K562 (cell line): ENCODE measurements at regions not wholly inside any gene's neighbourhood (a gene's known extent, or its start where the extent isn't known, plus 50 kb on each side); places are given as distances from the start of the nearest gene placed in this dataset.

Experiments used
- ATAC-seq: fragments of 200-7000 bp; cut with Tn5 transposase; 3 replicates; pipeline ENCODE4 v1.9.1; 2020; ENCODE audit warnings: moderate library complexity
- BruUV-seq: library from RNA; stranded (reverse); fragments of 400-500 nt; replicated peaks from 2 replicates; lab custom pipeline; 2021; lab: Mats Ljungman, UMichigan
- CTCF ChIA-PET: fragments of 300-600 bp; formaldehyde crosslinking; extraction: SDS; loops from one replicate; lab custom pipeline; 2021; ENCODE audit warnings: low intra/inter-chr PET ratio; lab: Yijun Ruan, JAX
- POLR2A ChIA-PET: fragments of 300-600, 350-650 bp; sonication (Branson Sonifier 250); formaldehyde crosslinking; extraction: SDS; loops from one replicate; lab custom pipeline; 2021; ENCODE audit warnings: antibody characterized with exemption, inconsistent platforms; lab: Yijun Ruan, JAX
- DNase-seq, 4 experiments: peaks; one replicate each; pipeline versions ENCODE4 v3.0.0 to v3.0.0-alpha.2; 2011 to 2018; ENCODE audit warnings: low spot score in 3 of 4, mixed read lengths in 3 of 4; ENCODE audit errors: extremely low read depth in 1 of 4
- FAIRE-seq: peaks from 2 replicates; lab custom pipeline; 2011; peaks lifted over from hg19 to GRCh38; lab: Jason Lieb, UNC
- H2AFZ ChIP-seq: 2 replicates; pipeline ENCODE4 v1.6.0; 2011; ENCODE audit warnings: low read depth, low read length, control low read depth, inconsistent platforms
- H3K27ac ChIP-seq: fragments of 200-600 bp; 3 replicates; pipeline ENCODE4 v1.8.0; 2011; ENCODE audit warnings: low read depth, mild to moderate bottlenecking, control low read depth, inconsistent platforms, low read length, moderate library complexity, mixed read lengths; ENCODE audit errors: extremely low read depth
- H3K27me3 ChIP-seq, 2 experiments: fragments of 300-600 bp in 1 of 2; 2 replicates in 1 of 2; 3 replicates in 1 of 2; pipeline versions ENCODE4 v1.6.0 to v1.8.0; 2011; ENCODE audit warnings: inconsistent platforms in 2 of 2, low read length in 2 of 2, mild to moderate bottlenecking in 1 of 2, mixed read lengths in 1 of 2, moderate library complexity in 1 of 2; ENCODE audit not compliant: control insufficient read depth in 2 of 2, insufficient read depth in 2 of 2
- H3K36me3 ChIP-seq: fragments of 300-600 bp; 3 replicates; pipeline ENCODE4 v1.8.0; 2011; ENCODE audit warnings: mild to moderate bottlenecking, low read length, inconsistent platforms; ENCODE audit not compliant: control insufficient read depth, insufficient read depth
- H3K4me1 ChIP-seq, 2 experiments: fragments of 200-600 bp in 1 of 2; replicated peaks in 1 of 2; 2 replicates in 1 of 2; 3 replicates in 1 of 2; pipeline versions ENCODE4 v1.5.1 to v1.8.0; 2011; ENCODE audit warnings: inconsistent platforms in 2 of 2, low read length in 2 of 2, mild to moderate bottlenecking in 1 of 2, mixed read lengths in 1 of 2, moderate library complexity in 1 of 2; ENCODE audit not compliant: control insufficient read depth in 2 of 2, insufficient read depth in 2 of 2
- H3K4me2 ChIP-seq: 2 replicates; pipeline ENCODE4 v1.6.1; 2011; ENCODE audit warnings: low read length, control low read depth, inconsistent platforms, mixed read lengths; ENCODE audit not compliant: insufficient read depth
- H3K4me3 ChIP-seq: fragments of 200-600 bp; sonication (generic), shearing (Covaris generic); 2 replicates; pipeline ENCODE4 v1.5.1; 2016; ENCODE audit warnings: control low read depth, inconsistent platforms
- H3K79me2 ChIP-seq: fragments of 200-600 bp; 3 replicates; pipeline ENCODE4 v1.8.0; 2011; ENCODE audit warnings: low read length, inconsistent platforms; ENCODE audit not compliant: control insufficient read depth, insufficient read depth
- H3K9ac ChIP-seq, 2 experiments: 2 replicates each; pipeline versions ENCODE4 v1.6.0 to v1.6.1; 2011; ENCODE audit warnings: low read depth in 2 of 2, low read length in 2 of 2, control low read depth in 1 of 2, inconsistent platforms in 1 of 2, mild to moderate bottlenecking in 1 of 2, mixed read lengths in 1 of 2; ENCODE audit not compliant: insufficient read depth in 1 of 2
- H3K9me1 ChIP-seq: one replicate; pipeline ENCODE4 v1.6.0; 2011; ENCODE audit warnings: inconsistent platforms, mild to moderate bottlenecking, low read length, moderate library complexity; ENCODE audit not compliant: control insufficient read depth, insufficient read depth
- H3K9me3 ChIP-seq: replicated peaks from 2 replicates; pipeline ENCODE4 v1.5.1; 2011; ENCODE audit warnings: low read depth, low read length, inconsistent platforms; ENCODE audit not compliant: control insufficient read depth, insufficient read depth
- H4K20me1 ChIP-seq: replicated peaks from 2 replicates; pipeline ENCODE4 v1.6.1; 2011; ENCODE audit warnings: low read length, inconsistent platforms, mixed read lengths; ENCODE audit not compliant: control insufficient read depth, insufficient read depth
- BCOR ChIP-seq: fragments of 450-650 bp; IDR thresholded peaks from 2 replicates; pipeline ENCODE4 v1.6.1; 2016
- CCNT2 ChIP-seq: IDR thresholded peaks from 2 replicates; pipeline ENCODE4 v1.6.1; 2011; ENCODE audit warnings: borderline replicate concordance, low read depth, mild to moderate bottlenecking, moderate library complexity, mixed read lengths, low read length; ENCODE audit not compliant: insufficient read length; ENCODE audit errors: extremely low read depth
- CEBPB ChIP-seq: fragments of 450-650 bp; IDR thresholded peaks from 2 replicates; pipeline ENCODE4 v1.6.1; 2016; ENCODE audit warnings: missing genetic modification characterization, missing compliant biosample characterization
- FOXK1 ChIP-seq: sonication (generic); formaldehyde crosslinking; IDR thresholded peaks from 2 replicates; pipeline ENCODE4 v1.8.0; 2022; ENCODE audit warnings: missing genetic modification reagents, mild to moderate bottlenecking, borderline replicate concordance
- JUND ChIP-seq, 2 experiments: IDR thresholded peaks; 2 replicates in 1 of 2; 3 replicates in 1 of 2; pipeline ENCODE4 v1.6.1; 2011; ENCODE audit warnings: borderline replicate concordance in 2 of 2, low read depth in 2 of 2, low read length in 2 of 2, improper control_type of control experiment in 1 of 2, missing biosample characterization in 1 of 2, missing genetic modification characterization in 1 of 2, missing genetic modification reagents in 1 of 2
- KHSRP ChIP-seq: fragments of 450-650 bp; IDR thresholded peaks from 2 replicates; pipeline ENCODE4 v1.6.1; 2017
- PURB ChIP-seq: sonication (generic); formaldehyde crosslinking; IDR thresholded peaks from 2 replicates; pipeline ENCODE4 v1.9.0; 2021; ENCODE audit warnings: low read depth, mild to moderate bottlenecking, missing genetic modification reagents
- RNF2 ChIP-seq: sonication (generic); IDR thresholded peaks from 2 replicates; pipeline ENCODE4 v1.6.1; 2016
- SIRT6 ChIP-seq: IDR thresholded peaks from one replicate; pipeline ENCODE4 v1.6.1; 2012; ENCODE audit warnings: low read depth, mild to moderate bottlenecking, control low read depth, inconsistent platforms, low read length, moderate library complexity
- ZBTB34 ChIP-seq: fragments of 250-450 bp; sonication (Bioruptor Pico); IDR thresholded peaks from 2 replicates; pipeline ENCODE4 v1.8.0; 2021; ENCODE audit warnings: mild to moderate bottlenecking, moderate library complexity
- ZFP36 ChIP-seq: fragments of 150-350 bp; IDR thresholded peaks from 2 replicates; pipeline ENCODE4 v1.6.1; 2018; ENCODE audit warnings: low read length, low read depth; ENCODE audit not compliant: partially characterized antibody
- ZNF184 ChIP-seq: sonication (generic); formaldehyde crosslinking; IDR thresholded peaks from 2 replicates; pipeline ENCODE4 v1.5.0; 2020; ENCODE audit warnings: missing genetic modification reagents
- ZNF408 ChIP-seq: fragments of 250-450 bp; sonication (Bioruptor Pico); IDR thresholded peaks from 2 replicates; pipeline ENCODE4 v1.4.0; 2020; ENCODE audit warnings: low read depth, mild to moderate bottlenecking, moderate library complexity
- ZNF583 ChIP-seq: fragments of 250-450 bp; sonication (Bioruptor Pico); IDR thresholded peaks from 2 replicates; pipeline ENCODE4 v1.4.0; 2020
- ZZZ3 ChIP-seq: fragments of 450-650 bp; IDR thresholded peaks from 2 replicates; pipeline ENCODE4 v1.6.1; 2016; ENCODE audit warnings: antibody characterized with exemption, mild to moderate bottlenecking, moderate library complexity
- WGBS: fragments of 100-300 bp; shearing (Covaris generic); methylation state at CpG from one replicate; pipeline ENCODE4 v1.1.6; 2016; ENCODE audit warnings: low coverage, mixed read lengths; ENCODE audit not compliant: insufficient coverage; ENCODE audit errors: missing lambda C conversion rate; 5-methylcytosine and 5-hydroxymethylcytosine counted together
- in situ Hi-C: fragments of 300-500 bp; cut with MboI; formaldehyde crosslinking; loops from 4 replicates; pipeline ENCODE4 v1.15.0; 2018; ENCODE audit warnings: inconsistent platforms, mixed read lengths
- intact Hi-C: fragments of 100-400 bp; cut with micrococcal nuclease; formaldehyde crosslinking; loops from 2 replicates; pipeline ENCODE4 v1.14.2; 2022
- TF ChIP-seq, protein P1 (sequence below): sonication (generic); formaldehyde crosslinking; IDR thresholded peaks from 2 replicates; pipeline ENCODE4 v1.8.0; 2022; ENCODE audit warnings: mild to moderate bottlenecking, low read depth, missing genetic modification reagents

DNA sequence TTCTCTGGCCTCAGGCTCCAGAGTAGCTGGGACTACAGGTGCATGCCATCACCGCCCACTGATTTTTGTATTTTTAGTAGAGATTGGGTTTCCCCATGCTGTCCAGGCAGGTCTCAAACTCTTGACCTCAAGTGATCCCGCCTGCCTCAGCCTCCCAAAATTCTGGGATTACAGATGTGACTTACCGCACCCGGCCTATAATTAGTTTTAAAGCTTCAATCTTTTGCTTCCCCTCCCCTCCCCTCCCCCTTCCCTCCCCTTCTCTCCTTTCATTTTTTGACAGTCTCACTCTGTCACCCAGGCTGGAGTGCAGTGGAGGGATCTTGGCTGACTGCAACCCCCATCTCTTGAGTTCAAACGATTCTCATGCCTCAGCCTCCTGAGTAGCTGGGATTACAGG, 433.3 kb upstream of the EDIL3 start:
- no peak overlapping the region for H3K27ac ChIP-seq
- in situ Hi-C loops: no loop called here

GRCh38 chr5:84816746-84817547, 432.3 kb upstream of the EDIL3 start:
- H3K9me3 ChIP-seq: no peaks in the 10 kb centered on the region
- BruUV-seq: no TSS peak
- no peak overlapping the region for H2AFZ ChIP-seq
- CTCF ChIA-PET: no interaction called here
- no peaks in the 10 kb centered on the region for H3K36me3 ChIP-seq
- no peaks in the 10 kb centered on the region for H4K20me1 ChIP-seq
- no peak overlapping the region for H3K4me3 ChIP-seq
- intact Hi-C loops (no loop called here), in situ Hi-C loops (no loop called here)
- no peak overlapping the region for H3K9ac ChIP-seq
- TF ChIP-seq ZBTB34 (no peak), ZNF583 (no peak), FOXK1 (no peak), PURB (no peak), ZNF184 (CRISPR knock-in tag) (no peak)
- TF ChIP-seq, protein P1, sequence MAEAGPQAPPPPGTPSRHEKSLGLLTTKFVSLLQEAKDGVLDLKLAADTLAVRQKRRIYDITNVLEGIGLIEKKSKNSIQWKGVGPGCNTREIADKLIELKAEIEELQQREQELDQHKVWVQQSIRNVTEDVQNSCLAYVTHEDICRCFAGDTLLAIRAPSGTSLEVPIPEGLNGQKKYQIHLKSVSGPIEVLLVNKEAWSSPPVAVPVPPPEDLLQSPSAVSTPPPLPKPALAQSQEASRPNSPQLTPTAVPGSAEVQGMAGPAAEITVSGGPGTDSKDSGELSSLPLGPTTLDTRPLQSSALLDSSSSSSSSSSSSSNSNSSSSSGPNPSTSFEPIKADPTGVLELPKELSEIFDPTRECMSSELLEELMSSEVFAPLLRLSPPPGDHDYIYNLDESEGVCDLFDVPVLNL (CRISPR knock-in tag): no peak
- no peaks in the 10 kb centered on the region for H3K9me1 ChIP-seq
- 2% methylated on average over 4 of the region's 4 CpGs for WGBS
- POLR2A ChIA-PET: no interaction called here
- no peaks in the 10 kb centered on the region for H3K4me1 ChIP-seq
- no peak overlapping the region for H3K27ac ChIP-seq
- FAIRE-seq (no peak), DNase-seq (no peak), ATAC-seq (no peak)
- H3K79me2 ChIP-seq: no peaks in the 10 kb centered on the region
- H3K4me2 ChIP-seq: no peak overlapping the region
- H3K27me3 ChIP-seq: no peaks in the 10 kb centered on the region

More for the DNA sequence above, 433.3 kb upstream of the EDIL3 start:
- no peaks in the 10 kb centered on the region for H3K9me3 ChIP-seq
- H3K4me2 ChIP-seq: no peak overlapping the region
- no peaks in the 10 kb centered on the region for H3K27me3 ChIP-seq
- H3K4me1 ChIP-seq: no peaks in the 10 kb centered on the region
- ChIA-PET POLR2A (no interaction called here), CTCF (no interaction called here)
- H3K79me2 ChIP-seq: no peaks in the 10 kb centered on the region
- WGBS: 0% methylated on average over 2 of the region's 5 CpGs
- intact Hi-C loops: no loop called here
- no peak for FAIRE-seq
- H3K4me3 ChIP-seq: no peak overlapping the region
- no peak overlapping the region for H2AFZ ChIP-seq
- ATAC-seq: no peak
- no peak overlapping the region for H3K9ac ChIP-seq
- TF ChIP-seq CEBPB (tag) (no peak), ZFP36 (no peak), BCOR (no peak), ZZZ3 (no peak), ZNF408 (no peak), RNF2 (no peak), CCNT2 (no peak), KHSRP (no peak), SIRT6 (no peak), JUND (IDR thresholded peaks at IDR 0.05; ENCODE audit: borderline replicate concordance, low read depth, low read length) (no peak), JUND (tag; IDR thresholded peaks at IDR 0.05; ENCODE audit: borderline replicate concordance, low read depth, low read length) (no peak)
- no peaks in the 10 kb centered on the region for H4K20me1 ChIP-seq
- H3K36me3 ChIP-seq: no peaks in the 10 kb centered on the region
- DNase-seq: no peak
- no peaks in the 10 kb centered on the region for H3K9me1 ChIP-seq
- BruUV-seq: no TSS peak
